ENCODE measurements at regions not wholly inside any gene's neighbourhood (a gene's known extent, or its start where the extent isn't known, plus 50 kb on each side); places are given as distances from the start of the nearest gene placed in this dataset.

- DNase-seq (ENCODE audit: low read depth): peak; percentile 85
- H3K4me3 ChIP-seq (ENCODE audit: low read depth, low read length): peak overlapping the region; percentile 64
- peak; percentile 97 for TF ChIP-seq CTCF (conservative IDR thresholded peaks at IDR 0.05; ENCODE audit: low read depth, low read length)
Observed at GRCh38 chr20:40968816-40969562, 59.6 kb upstream of the TOP1 start.

GRCh38 chr20:40970218-40970617 lies 58.4 kb upstream of the TOP1 start:
- TF ChIP-seq CTCF (conservative IDR thresholded peaks at IDR 0.05; ENCODE audit: low read depth, low read length): peak; percentile 48
- peak; percentile 16 for DNase-seq (ENCODE audit: low read depth)
- H3K4me3 ChIP-seq (ENCODE audit: low read depth, low read length): no peak overlapping the region

- no peak for TF ChIP-seq CTCF (conservative IDR thresholded peaks at IDR 0.05; ENCODE audit: low read depth, low read length)
- DNase-seq (ENCODE audit: low read depth): no peak
- H3K4me3 ChIP-seq (ENCODE audit: low read depth, low read length): no peak overlapping the region
Observed at GRCh38 chr20:40977218-40977617, 51.4 kb upstream of the TOP1 start.

- no peak overlapping the region for H3K4me3 ChIP-seq (ENCODE audit: low read depth, low read length)
- no peak for DNase-seq (ENCODE audit: low read depth)
- no peak for TF ChIP-seq CTCF (conservative IDR thresholded peaks at IDR 0.05; ENCODE audit: low read depth, low read length)
Observed at GRCh38 chr20:40978761-40979160, 49.9 kb upstream of the TOP1 start.
